ENCODE measurements at regions not wholly inside any gene's neighbourhood (a gene's known extent, or its start where the extent isn't known, plus 50 kb on each side); places are given as distances from the start of the nearest gene placed in this dataset.
A peak's percentile ranks its signal among the peaks of the same experiment; 100 is the strongest.

GRCh38 chr3:164539215-164539614 lies 539.1 kb downstream of the SI start:
- DNase-seq: no peak

- no peak for DNase-seq
These were observed 540.8 kb downstream of the SI start for GRCh38 chr3:164537485-164537884.

GRCh38 chr3:164533275-164533674 lies 545.0 kb downstream of the SI start:
- DNase-seq: no peak

GRCh38 chr3:164526250-164526649 lies 552.0 kb downstream of the SI start:
- no peak for DNase-seq

- DNase-seq: no peak
These were observed 554.1 kb downstream of the SI start for GRCh38 chr3:164524201-164524600.

- no peak for DNase-seq
These were observed 556.1 kb downstream of the SI start for GRCh38 chr3:164522073-164522763.

- DNase-seq: no peak
These were observed 556.7 kb downstream of the SI start for GRCh38 chr3:164521644-164522043.

GRCh38 chr3:164521139-164521538 lies 557.2 kb downstream of the SI start:
- DNase-seq: no peak

- DNase-seq: no peak
These were observed 563.0 kb downstream of the SI start for GRCh38 chr3:164515256-164515655.

- DNase-seq: no peak
These were observed 563.7 kb downstream of the SI start for GRCh38 chr3:164514576-164514975.

- DNase-seq: no peak
These were observed 570.4 kb downstream of the SI start for GRCh38 chr3:164507886-164508285.

- DNase-seq: no peak
These were observed 579.4 kb downstream of the SI start for GRCh38 chr3:164498917-164499316.

- DNase-seq: no peak
These were observed 589.4 kb downstream of the SI start for GRCh38 chr3:164488893-164489292.

GRCh38 chr3:164486150-164486549 lies 592.1 kb downstream of the SI start:
- DNase-seq: no peak

- DNase-seq: no peak
These were observed 598.3 kb downstream of the SI start for GRCh38 chr3:164479978-164480377.

GRCh38 chr3:164479406-164479805 lies 598.9 kb downstream of the SI start:
- no peak for DNase-seq

GRCh38 chr3:164478323-164478722 lies 600.0 kb downstream of the SI start:
- DNase-seq: no peak

GRCh38 chr3:164477403-164477802 lies 600.9 kb downstream of the SI start:
- no peak for DNase-seq

GRCh38 chr3:164476631-164477030 lies 601.7 kb downstream of the SI start:
- no peak for DNase-seq

- peak in 1 of 2 experiments; percentile 57 for DNase-seq
These were observed 607.8 kb downstream of the SI start for GRCh38 chr3:164470471-164470870.

- DNase-seq: no peak
These were observed 610.2 kb downstream of the SI start for GRCh38 chr3:164468055-164468454.

- DNase-seq: no peak
These were observed 611.3 kb downstream of the SI start for GRCh38 chr3:164467007-164467406.

- peak; percentile 60 to 68 for DNase-seq
These were observed 613.1 kb downstream of the SI start for GRCh38 chr3:164465172-164465571.

- DNase-seq: peak in 1 of 2 experiments; percentile 60
These were observed 617.4 kb downstream of the SI start for GRCh38 chr3:164460851-164461250.

- DNase-seq: peak in 1 of 2 experiments; percentile 37
These were observed 618.7 kb downstream of the SI start for GRCh38 chr3:164459521-164460151.

Measured in SW 1271 (cell line).